Erythroblast (primary cell): ENCODE measurements at regions not wholly inside any gene's neighbourhood (a gene's known extent, or its start where the extent isn't known, plus 50 kb on each side); places are given as distances from the start of the nearest gene placed in this dataset.

Source experiments
- GATA1 ChIP-seq: IDR thresholded peaks from 2 replicates; pipeline ENCODE4 v1.6.1; 2011; ENCODE audit warnings: low read depth, mild to moderate bottlenecking, control low read depth, low read length, moderate library complexity
- POLR2A ChIP-seq: IDR thresholded peaks from 2 replicates; pipeline ENCODE4 v1.6.1; 2011; ENCODE audit warnings: mild to moderate bottlenecking, low read length

DNA sequence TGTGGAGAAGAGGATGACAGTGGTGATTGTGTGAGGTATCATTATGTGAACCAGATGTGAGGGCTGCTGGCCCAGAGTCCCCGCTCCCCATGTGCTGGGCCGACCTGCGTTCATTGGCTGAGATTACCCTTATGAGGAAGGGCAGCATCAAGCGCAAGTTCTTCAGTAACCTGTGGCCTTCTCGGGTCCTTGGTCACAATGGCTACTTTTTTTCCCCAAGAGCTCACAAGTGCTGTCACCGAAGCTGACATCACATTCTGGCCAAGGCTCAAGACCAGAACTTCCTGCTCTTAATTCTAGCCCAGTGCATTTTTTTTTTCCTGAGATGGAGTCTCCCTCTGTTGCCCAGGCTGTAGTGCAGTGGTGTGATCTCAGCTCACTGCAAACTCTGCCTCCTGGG, 262.9 kb downstream of the RHOU start:
- TF ChIP-seq POLR2A: no peak
- TF ChIP-seq GATA1: no peak
